SH-SY5Y (cell line): ENCODE measurements at regions not wholly inside any gene's neighbourhood (a gene's known extent, or its start where the extent isn't known, plus 50 kb on each side); places are given as distances from the start of the nearest gene placed in this dataset.

Source experiments
- GATA2 ChIP-seq: IDR thresholded peaks from 2 replicates; pipeline ENCODE4 v1.6.1; 2011; ENCODE audit warnings: mild to moderate bottlenecking, low read depth, low read length
- GATA3 ChIP-seq: IDR thresholded peaks from 2 replicates; pipeline ENCODE4 v1.6.1; 2011; ENCODE audit warnings: low read depth, mild to moderate bottlenecking, low read length, moderate library complexity

DNA sequence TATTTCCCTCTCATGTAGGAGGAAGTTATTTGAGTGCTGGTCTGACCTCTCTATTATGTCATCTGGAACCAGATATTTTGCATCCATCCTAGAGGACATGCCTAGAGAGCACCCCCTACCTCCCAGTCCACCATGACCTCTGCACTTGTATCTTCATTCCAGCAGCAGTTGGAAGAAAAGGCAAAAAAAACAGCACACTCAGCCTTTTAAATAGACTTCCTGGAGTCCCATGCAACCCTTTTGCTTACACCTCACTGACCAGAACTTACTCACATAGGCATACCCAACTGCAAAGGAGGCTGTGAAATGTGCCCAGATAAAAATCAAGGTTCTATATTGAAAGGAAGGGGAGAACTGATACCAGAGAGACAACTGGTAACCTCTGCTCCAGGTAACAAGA is 92.3 kb upstream of the FHIT start:
- no peak for TF ChIP-seq GATA3
- no peak for TF ChIP-seq GATA2
